ENCODE measurements at regions not wholly inside any gene's neighbourhood (a gene's known extent, or its start where the extent isn't known, plus 50 kb on each side); places are given as distances from the start of the nearest gene placed in this dataset.

DNA sequence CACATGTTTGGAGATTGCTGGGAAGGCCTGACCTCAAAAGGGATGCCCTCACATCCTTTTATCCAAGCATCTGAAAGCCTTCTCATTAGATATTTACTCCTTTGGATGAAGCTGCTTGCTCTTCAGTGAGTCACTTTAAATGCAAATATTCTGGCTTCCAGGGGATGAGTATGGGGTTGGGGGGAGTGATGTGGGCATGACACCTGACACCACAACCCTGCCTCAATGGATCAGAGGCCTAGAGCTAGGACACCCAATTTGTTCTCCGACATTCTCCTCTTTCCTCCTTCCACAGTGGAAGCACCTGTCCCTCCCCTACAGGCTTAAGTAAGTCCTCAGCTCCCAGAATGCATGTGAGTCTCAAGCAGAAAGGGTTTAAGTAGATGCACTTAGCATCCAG lies 238.3 kb downstream of the OMA1 start:
- no peak for TF ChIP-seq POLR2A (IDR thresholded peaks at IDR 0.05)
- TF ChIP-seq, protein P1, sequence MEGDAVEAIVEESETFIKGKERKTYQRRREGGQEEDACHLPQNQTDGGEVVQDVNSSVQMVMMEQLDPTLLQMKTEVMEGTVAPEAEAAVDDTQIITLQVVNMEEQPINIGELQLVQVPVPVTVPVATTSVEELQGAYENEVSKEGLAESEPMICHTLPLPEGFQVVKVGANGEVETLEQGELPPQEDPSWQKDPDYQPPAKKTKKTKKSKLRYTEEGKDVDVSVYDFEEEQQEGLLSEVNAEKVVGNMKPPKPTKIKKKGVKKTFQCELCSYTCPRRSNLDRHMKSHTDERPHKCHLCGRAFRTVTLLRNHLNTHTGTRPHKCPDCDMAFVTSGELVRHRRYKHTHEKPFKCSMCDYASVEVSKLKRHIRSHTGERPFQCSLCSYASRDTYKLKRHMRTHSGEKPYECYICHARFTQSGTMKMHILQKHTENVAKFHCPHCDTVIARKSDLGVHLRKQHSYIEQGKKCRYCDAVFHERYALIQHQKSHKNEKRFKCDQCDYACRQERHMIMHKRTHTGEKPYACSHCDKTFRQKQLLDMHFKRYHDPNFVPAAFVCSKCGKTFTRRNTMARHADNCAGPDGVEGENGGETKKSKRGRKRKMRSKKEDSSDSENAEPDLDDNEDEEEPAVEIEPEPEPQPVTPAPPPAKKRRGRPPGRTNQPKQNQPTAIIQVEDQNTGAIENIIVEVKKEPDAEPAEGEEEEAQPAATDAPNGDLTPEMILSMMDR (IDR thresholded peaks at IDR 0.05) = no peak
- intact Hi-C loops (cut with DNase I) = no loop called here
- no peaks in the 10 kb centered on the region for H3K27me3 ChIP-seq
- no peak for DNase-seq
- 100% methylated on average over 1 of the region's 1 CpG for WGBS (ENCODE audit: insufficient coverage, low coverage, low lambda C conversion rate, missing lambda C conversion rate)
- H3K4me3 ChIP-seq = no peak overlapping the region
- H3K4me1 ChIP-seq = peaks cover 0 to 2% (median 0%) of the 10 kb centered on the region in 4 donors
- ATAC-seq = no peak
- no peak overlapping the region for H3K27ac ChIP-seq
- no peaks in the 10 kb centered on the region for H3K36me3 ChIP-seq
- H3K9me3 ChIP-seq = no peaks in the 10 kb centered on the region

DNA sequence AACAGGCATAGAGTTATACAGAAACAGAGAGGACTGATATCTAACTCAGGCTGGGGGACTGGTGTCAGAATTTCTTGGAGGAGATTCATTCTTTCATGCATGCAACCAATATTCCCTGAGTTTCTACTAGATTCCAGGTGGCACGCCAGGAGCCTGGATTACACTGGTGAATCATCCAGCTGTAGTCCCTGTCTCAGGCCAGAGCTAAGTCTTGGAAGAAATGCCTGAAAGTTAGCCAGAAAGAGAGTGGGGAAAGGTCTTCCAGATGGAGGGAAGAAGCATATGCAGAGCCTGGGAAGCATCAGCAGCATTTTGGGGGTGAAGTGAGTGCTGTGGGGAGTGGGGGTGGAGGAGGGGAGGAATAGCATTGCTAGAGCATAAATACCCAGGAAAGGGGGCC lies 239.1 kb downstream of the OMA1 start:
- Histone ChIP-seq H3K4me3 (no peak overlapping the region), H3K27ac (no peak overlapping the region), H3K4me1 (no peaks in the 10 kb centered on the region), H3K9me3 (no peaks in the 10 kb centered on the region), H3K36me3 (no peaks in the 10 kb centered on the region), H3K27me3 (no peaks in the 10 kb centered on the region)
- TF ChIP-seq POLR2A (IDR thresholded peaks at IDR 0.05) = no peak
- TF ChIP-seq, protein P1 (IDR thresholded peaks at IDR 0.05) = no peak
- ATAC-seq = no peak
- intact Hi-C loops (cut with DNase I) = no loop called here
- DNase-seq = no peak
- 80% methylated on average over 1 of the region's 1 CpG for WGBS (ENCODE audit: insufficient coverage, low coverage, low lambda C conversion rate, missing lambda C conversion rate)

DNA sequence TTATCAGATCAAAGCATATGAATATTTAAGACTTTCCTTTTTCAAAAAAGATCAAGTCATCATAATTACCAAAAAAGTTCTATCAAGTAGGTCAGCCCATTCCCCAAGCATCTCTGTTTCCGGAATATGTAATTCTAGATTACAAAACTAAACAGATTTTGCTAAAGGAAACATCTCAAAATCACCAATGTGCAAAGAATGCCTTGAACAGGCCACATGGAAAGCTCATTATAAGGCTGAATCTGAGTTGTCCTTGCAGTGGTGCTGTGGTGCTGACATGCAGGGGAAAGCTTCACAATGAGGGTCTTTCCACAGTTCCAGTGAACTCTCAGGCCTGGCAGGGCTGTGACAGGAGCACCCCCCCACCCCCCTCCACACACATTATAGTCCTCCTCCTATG lies 240.9 kb downstream of the OMA1 start:
- intact Hi-C loops (cut with DNase I) = no loop called here
- no peak for DNase-seq
- H3K27me3 ChIP-seq = no peaks in the 10 kb centered on the region
- no peaks in the 10 kb centered on the region for H3K9me3 ChIP-seq
- no peak for TF ChIP-seq POLR2A (IDR thresholded peaks at IDR 0.05)
- TF ChIP-seq, protein P1 (IDR thresholded peaks at IDR 0.05) = no peak
- no peaks in the 10 kb centered on the region for H3K36me3 ChIP-seq
- no peak for ATAC-seq
- 78% methylated on average over 1 of the region's 1 CpG for WGBS (ENCODE audit: insufficient coverage, low coverage, low lambda C conversion rate, missing lambda C conversion rate)
- H3K4me1 ChIP-seq = no peaks in the 10 kb centered on the region
- no peak overlapping the region for H3K4me3 ChIP-seq
- H3K27ac ChIP-seq = no peak overlapping the region

DNA sequence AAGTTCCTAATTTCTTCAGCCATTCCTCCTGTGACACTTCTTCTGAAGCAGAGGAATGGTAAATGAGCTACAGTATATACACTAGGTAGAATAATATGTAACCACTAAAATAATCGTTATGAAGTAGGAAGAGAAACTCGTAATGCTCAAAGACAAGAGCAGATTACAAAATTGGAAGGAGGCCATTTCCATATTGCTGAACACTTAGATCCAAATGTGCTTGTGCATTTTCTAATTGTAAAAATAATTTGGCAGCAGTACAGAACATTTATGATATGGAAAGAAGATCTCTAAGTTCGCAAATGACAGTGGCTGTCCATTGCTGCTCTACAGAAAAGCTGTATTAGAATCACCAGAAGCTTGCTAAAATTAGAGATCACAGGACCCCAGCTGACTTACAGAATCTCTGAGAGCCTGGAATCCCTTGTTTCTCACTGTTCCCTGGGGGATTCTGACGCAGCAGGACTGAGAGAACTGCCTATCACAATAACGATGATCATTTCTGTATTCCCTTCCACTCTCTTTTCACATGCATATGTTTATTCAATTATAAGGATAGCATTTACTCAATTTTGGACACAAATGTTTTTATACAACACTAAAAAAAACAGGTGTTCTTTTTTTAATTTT lies 242.1 kb downstream of the OMA1 start:
- Histone ChIP-seq H3K9me3 (no peaks in the 10 kb centered on the region), H3K36me3 (no peaks in the 10 kb centered on the region), H3K27me3 (no peaks in the 10 kb centered on the region), H3K4me1 (no peaks in the 10 kb centered on the region), H3K27ac (no peak overlapping the region), H3K4me3 (no peak overlapping the region)
- TF ChIP-seq POLR2A (IDR thresholded peaks at IDR 0.05) = no peak
- ATAC-seq = no peak
- 70% methylated on average over 5 of the region's 5 CpGs for WGBS (ENCODE audit: insufficient coverage, low coverage, low lambda C conversion rate, missing lambda C conversion rate)
- intact Hi-C loops (cut with DNase I) = no loop called here
- no peak for DNase-seq

DNA sequence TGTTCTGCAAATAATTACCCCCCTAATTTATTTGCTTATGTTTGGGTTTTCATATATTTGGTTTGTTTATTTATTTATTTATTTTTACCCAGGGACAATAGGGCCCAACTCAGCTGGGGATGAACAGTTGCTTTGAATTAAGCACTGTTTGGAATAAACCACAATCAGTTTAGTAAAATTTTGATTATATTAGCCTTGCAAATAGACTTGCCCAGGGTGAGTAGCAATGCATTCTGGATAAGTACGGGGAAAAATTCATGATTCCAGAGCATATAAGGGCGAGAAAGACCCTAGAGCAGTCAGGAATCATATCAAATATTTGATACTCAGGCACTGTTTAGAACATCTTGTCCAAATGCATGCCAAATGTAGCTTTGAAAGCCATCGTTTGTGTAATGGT lies 242.7 kb downstream of the OMA1 start:
- no peaks in the 10 kb centered on the region for H3K9me3 ChIP-seq
- no peaks in the 10 kb centered on the region for H3K27me3 ChIP-seq
- TF ChIP-seq POLR2A (IDR thresholded peaks at IDR 0.05) = no peak
- TF ChIP-seq, protein P1 (IDR thresholded peaks at IDR 0.05) = no peak
- no peak overlapping the region for H3K27ac ChIP-seq
- intact Hi-C loops (cut with DNase I) = no loop called here
- no peaks in the 10 kb centered on the region for H3K4me1 ChIP-seq
- 44% methylated on average over 3 of the region's 3 CpGs for WGBS (ENCODE audit: insufficient coverage, low coverage, low lambda C conversion rate, missing lambda C conversion rate)
- H3K36me3 ChIP-seq = no peaks in the 10 kb centered on the region
- ATAC-seq (no peak), DNase-seq (no peak)
- no peak overlapping the region for H3K4me3 ChIP-seq
